SH-SY5Y (cell line): ENCODE measurements at regions not wholly inside any gene's neighbourhood (a gene's known extent, or its start where the extent isn't known, plus 50 kb on each side); places are given as distances from the start of the nearest gene placed in this dataset.

Experiments
- GATA2 ChIP-seq: IDR thresholded peaks from 2 replicates; pipeline ENCODE4 v1.6.1; 2011; ENCODE audit warnings: mild to moderate bottlenecking, low read depth, low read length
- GATA3 ChIP-seq: IDR thresholded peaks from 2 replicates; pipeline ENCODE4 v1.6.1; 2011; ENCODE audit warnings: low read depth, mild to moderate bottlenecking, low read length, moderate library complexity

DNA sequence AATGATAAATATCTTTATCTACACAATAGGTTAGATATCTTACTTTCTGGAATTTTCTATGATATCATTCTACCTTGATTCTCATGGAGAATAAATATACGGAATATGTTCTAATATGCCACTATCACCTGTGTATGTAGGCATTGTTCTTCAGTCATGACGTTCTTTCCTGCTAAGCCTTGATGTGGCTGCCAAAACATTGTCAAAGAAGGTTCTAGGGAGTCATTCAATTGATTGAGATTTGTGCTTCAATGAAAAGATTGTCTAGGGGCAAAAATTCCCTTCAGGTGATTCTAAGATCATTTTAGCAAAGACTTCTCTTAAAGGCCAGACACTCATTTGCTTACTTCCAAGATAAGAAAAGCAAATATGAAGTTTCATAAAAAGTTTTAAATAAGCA, 118.1 kb downstream of the MAT2B start:
- TF ChIP-seq GATA3 (no peak), GATA2 (no peak)
